A549 (cell line): ENCODE measurements at regions not wholly inside any gene's neighbourhood (a gene's known extent, or its start where the extent isn't known, plus 50 kb on each side); places are given as distances from the start of the nearest gene placed in this dataset.

Experiments used
- BHLHE40 ChIP-seq: IDR thresholded peaks from 2 replicates; pipeline ENCODE4 v1.6.1; 2012; ENCODE audit warnings: low read depth, low read length, inconsistent platforms
- CTCF ChIP-seq: fragments of >200 bp; sonication (Bioruptor Twin); formaldehyde crosslinking; IDR thresholded peaks from 3 replicates; pipeline ENCODE4 v1.5.1; 2016
- KDM1A ChIP-seq: fragments of 200-600 bp; sonication (generic); IDR thresholded peaks from 2 replicates; pipeline ENCODE4 v1.6.1; 2016; ENCODE audit warnings: low read depth, mild to moderate bottlenecking
- MAFK ChIP-seq: fragments of 450-650 bp; IDR thresholded peaks from 2 replicates; pipeline ENCODE4 v1.6.1; 2014; ENCODE audit not compliant: partially characterized antibody
- MAX ChIP-seq: IDR thresholded peaks from 2 replicates; pipeline ENCODE4 v1.6.1; 2012
- POLR2A ChIP-seq: IDR thresholded peaks from 2 replicates; pipeline ENCODE4 v1.6.1; 2012; ENCODE audit warnings: mild to moderate bottlenecking, low read length
- POLR2AphosphoS2 ChIP-seq: conservative IDR thresholded peaks from 2 replicates; pipeline ENCODE4 v1.6.1; 2012; ENCODE audit warnings: low read length, improper control_type of control experiment, inconsistent platforms
- RAD21 ChIP-seq, 2 experiments: fragments of >200 bp in 1 of 2; sonication (Bioruptor Twin) in 1 of 2; formaldehyde crosslinking in 1 of 2; IDR thresholded peaks in 1 of 2; conservative IDR thresholded peaks in 1 of 2; 2 replicates in 1 of 2; 3 replicates in 1 of 2; pipeline ENCODE4 v1.6.1; 2012 to 2018; ENCODE audit warnings: inconsistent platforms in 1 of 2
- RARB ChIP-seq: fragments of 250-450 bp; sonication (Bioruptor Pico); IDR thresholded peaks from 2 replicates; pipeline ENCODE4 v1.8.0; 2021; ENCODE audit warnings: mild to moderate bottlenecking, moderate library complexity
- REST ChIP-seq: fragments of 200-600 bp; sonication (generic); IDR thresholded peaks from 2 replicates; pipeline ENCODE4 v1.6.1; 2016; ENCODE audit warnings: antibody characterized with exemption, mild to moderate bottlenecking, moderate library complexity
- RFX5 ChIP-seq: fragments of 450-650 bp; IDR thresholded peaks from 2 replicates; pipeline ENCODE4 v1.7.1; 2014; ENCODE audit warnings: antibody characterized with exemption, mild to moderate bottlenecking, moderate library complexity
- RNF2 ChIP-seq: fragments of 200-600 bp; sonication (generic); IDR thresholded peaks from 2 replicates; pipeline ENCODE4 v1.6.1; 2016; ENCODE audit warnings: low read depth, mild to moderate bottlenecking, antibody characterized with exemption, moderate library complexity, borderline replicate concordance
- SMC3 ChIP-seq: fragments of >200 bp; sonication (Bioruptor Twin); formaldehyde crosslinking; IDR thresholded peaks from 3 replicates; pipeline ENCODE4 v1.6.1; 2018; ENCODE audit warnings: inconsistent platforms

GRCh38 chrX:69021141-69021960, 143.9 kb downstream of the PJA1 start:
- TF ChIP-seq POLR2A (no peak), CTCF (no peak), REST (no peak), SMC3 (no peak), RAD21 (conservative IDR thresholded peaks at IDR 0.05 in 1 of 2, IDR thresholded peaks at IDR 0.05 in 1 of 2) (no peak), RARB (no peak), BHLHE40 (no peak), KDM1A (no peak), RFX5 (no peak), RNF2 (no peak), MAFK (no peak), POLR2AphosphoS2 (no peak), MAX (no peak)
